Activated T-cell treated with anti-CD3 and anti-CD28 coated beads, Interleukin-2, amount 50 U/mL, for 4 hours (primary cell): ENCODE measurements at regions not wholly inside any gene's neighbourhood (a gene's known extent, or its start where the extent isn't known, plus 50 kb on each side); places are given as distances from the start of the nearest gene placed in this dataset.
"Not testable (repeated sequence)": the region's sequence is repeated elsewhere in the genome, so short reads cannot be mapped to it uniquely, and the experiment has no call there.

Experiments
- ATAC-seq, 2 donors: fragments of 200-7000 bp; cut with Tn5 transposase; one replicate each; pipeline ENCODE4 v1.10.0; 2021
- DNase-seq: peaks from one replicate; pipeline ENCODE4 v3.0.0-alpha.2; 2020
- H3K27me3 Mint-ChIP-seq: one replicate; pipeline ENCODE4 v1.8.0; 2021; ENCODE audit warnings: low read depth, mixed read lengths
- H3K36me3 Mint-ChIP-seq: one replicate; pipeline ENCODE4 v1.8.0; 2022; ENCODE audit warnings: mixed read lengths; ENCODE audit not compliant: insufficient read depth
- H3K4me1 Mint-ChIP-seq: one replicate; pipeline ENCODE4 v1.8.0; 2021; ENCODE audit warnings: low read depth, mixed read lengths
- H3K4me3 Mint-ChIP-seq: one replicate; pipeline ENCODE4 v1.8.0; 2021; ENCODE audit warnings: mild to moderate bottlenecking, moderate library complexity, mixed read lengths
- H3K9me3 Mint-ChIP-seq: one replicate; pipeline ENCODE4 v1.8.0; 2021; ENCODE audit warnings: mixed read lengths

DNA sequence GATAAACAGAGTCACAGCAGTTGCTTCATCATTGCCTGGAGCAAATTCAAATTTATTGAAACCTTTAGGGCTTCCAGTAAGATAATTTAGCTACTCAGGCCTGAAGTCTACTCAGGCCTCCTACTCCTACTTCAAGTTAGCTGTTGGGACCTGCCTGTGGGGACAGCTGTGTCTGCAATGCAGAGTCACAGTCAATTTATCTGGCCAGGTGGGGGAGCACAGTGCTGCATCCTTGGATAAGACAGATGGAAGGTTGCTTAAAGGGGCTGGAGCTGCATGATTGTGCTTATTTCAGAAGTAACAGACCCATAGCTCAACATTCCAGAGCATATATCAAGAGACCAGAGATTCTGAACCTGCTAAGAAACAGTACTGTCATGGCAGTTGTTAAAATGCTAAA, 932.1 kb downstream of the QKI start:
- no peak overlapping the region for H3K4me3 Mint-ChIP-seq
- H3K9me3 Mint-ChIP-seq = no peaks in the 10 kb centered on the region
- H3K36me3 Mint-ChIP-seq = no peaks in the 10 kb centered on the region
- H3K4me1 Mint-ChIP-seq = no peaks in the 10 kb centered on the region
- DNase-seq (no peak), ATAC-seq (no peak)
- H3K27me3 Mint-ChIP-seq = no peaks in the 10 kb centered on the region

DNA sequence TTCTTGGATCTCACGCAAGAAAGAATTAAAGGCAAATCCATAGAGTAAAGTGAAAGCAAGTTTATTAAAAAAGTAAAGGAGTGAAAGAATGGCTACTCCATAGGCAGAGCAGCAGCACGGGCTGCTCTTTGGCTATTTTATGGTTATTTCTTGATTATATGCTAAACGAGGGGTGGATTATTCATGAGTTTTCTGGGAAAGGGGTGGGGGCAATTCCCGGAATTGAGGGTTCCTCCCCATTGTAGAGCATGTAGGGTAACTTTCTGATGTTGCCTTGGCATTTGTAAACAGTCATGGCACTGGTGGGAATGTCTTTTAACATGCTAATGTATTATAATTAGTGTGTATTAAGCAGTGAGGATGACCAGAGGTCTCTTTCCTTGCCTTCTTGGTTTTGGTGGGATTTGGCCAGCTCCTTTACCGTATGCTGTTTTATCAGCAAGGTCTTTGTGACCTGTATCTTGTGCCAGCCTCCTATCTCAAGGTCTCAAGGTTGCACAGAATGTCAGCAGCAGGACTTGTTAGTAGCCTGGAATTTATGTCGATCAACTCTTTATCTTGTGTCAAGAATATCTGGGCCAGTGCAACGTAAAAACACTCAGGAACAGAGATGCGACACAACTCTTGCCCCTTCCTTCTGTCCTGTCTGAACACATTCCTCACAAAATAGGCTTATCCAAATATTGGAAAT, 931.4 kb downstream of the QKI start:
- Mint-ChIP-seq H3K4me3 (no peak overlapping the region), H3K9me3 (no peaks in the 10 kb centered on the region), H3K4me1 (no peaks in the 10 kb centered on the region), H3K36me3 (no peaks in the 10 kb centered on the region), H3K27me3 (no peaks in the 10 kb centered on the region)
- no peak for DNase-seq
- ATAC-seq = no peak

GRCh38 chr6:164345327-164345726, 930.8 kb downstream of the QKI start:
- no peak for DNase-seq
- Mint-ChIP-seq H3K4me1 (no peaks in the 10 kb centered on the region), H3K4me3 (no peak overlapping the region), H3K27me3 (no peaks in the 10 kb centered on the region), H3K36me3 (no peaks in the 10 kb centered on the region), H3K9me3 (no peaks in the 10 kb centered on the region)
- no peak for ATAC-seq

DNA sequence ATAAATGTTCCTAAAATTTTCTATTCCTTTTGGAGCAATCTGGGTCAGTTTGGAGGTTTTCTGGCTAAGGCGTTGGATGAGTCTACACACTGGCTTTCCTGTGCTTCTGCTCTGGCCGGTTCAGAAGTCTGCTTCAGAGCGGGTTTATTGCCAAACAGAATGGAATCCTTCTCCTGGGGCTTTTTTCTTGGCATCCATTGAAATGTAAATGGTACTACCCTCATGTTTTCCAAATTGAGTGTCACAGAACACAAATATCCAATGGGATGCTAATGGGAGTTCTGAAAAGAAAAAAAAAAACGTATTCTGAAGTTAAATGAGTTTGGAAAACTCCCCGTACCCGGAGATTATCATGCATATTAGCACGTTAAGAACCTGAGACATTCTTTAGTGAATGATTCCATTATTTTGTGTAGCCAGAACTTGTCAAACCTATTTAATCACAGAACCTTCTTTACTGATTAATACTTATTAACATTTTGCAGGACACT, 930.3 kb downstream of the QKI start:
- Mint-ChIP-seq H3K4me1 (no peaks in the 10 kb centered on the region), H3K4me3 (no peak overlapping the region), H3K27me3 (no peaks in the 10 kb centered on the region), H3K36me3 (no peaks in the 10 kb centered on the region), H3K9me3 (no peaks in the 10 kb centered on the region)
- ATAC-seq (no peak), DNase-seq (no peak)

DNA sequence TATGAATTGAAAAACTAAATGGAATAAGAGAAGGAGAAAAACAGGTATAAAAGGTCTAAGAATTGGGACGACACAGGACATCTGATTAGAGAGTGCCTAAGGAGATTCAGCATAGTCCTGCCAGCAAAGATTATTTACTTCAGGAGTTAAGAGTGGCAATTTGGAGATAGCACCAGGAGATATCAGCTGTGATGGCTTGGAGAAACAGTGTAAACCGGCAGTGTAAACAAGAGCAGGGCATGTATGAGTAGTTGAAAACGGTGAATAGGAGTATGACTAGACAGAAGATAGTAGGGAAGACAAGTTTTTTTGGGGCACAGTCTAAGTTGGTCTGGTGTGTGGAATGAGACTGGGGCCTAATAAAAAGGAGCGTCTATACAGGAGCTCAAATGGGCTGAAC, 924.9 kb downstream of the QKI start:
- H3K9me3 Mint-ChIP-seq, DNase-seq, H3K36me3 Mint-ChIP-seq, ATAC-seq, H3K27me3 Mint-ChIP-seq, H3K4me3 Mint-ChIP-seq, H3K4me1 Mint-ChIP-seq: not testable (repeated sequence)

DNA sequence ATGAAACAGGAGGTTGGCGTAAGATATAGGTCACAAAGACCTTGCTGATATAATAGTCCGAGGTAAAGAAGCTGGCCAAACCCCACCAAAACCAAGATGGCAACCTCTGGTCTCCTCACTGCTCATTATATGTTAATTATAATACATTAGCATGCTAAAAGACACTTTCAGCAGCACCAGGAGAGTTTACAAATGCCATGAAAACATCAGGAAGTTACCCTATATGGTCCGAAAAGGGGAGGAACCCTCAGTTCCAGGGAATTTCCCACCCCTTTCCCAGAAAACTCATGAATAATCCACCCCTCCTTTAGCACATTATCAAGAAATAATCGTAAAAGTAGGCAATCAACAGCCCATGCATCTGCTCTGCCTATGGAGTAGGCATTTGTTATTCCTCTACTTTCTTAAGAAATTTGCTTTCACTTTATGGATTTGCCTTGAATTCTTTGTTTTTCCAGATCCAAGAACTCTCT, 923.4 kb downstream of the QKI start:
- no peaks in the 10 kb centered on the region for H3K9me3 Mint-ChIP-seq
- DNase-seq = no peak

GRCh38 chr6:164337024-164337924, 922.8 kb downstream of the QKI start:
- Mint-ChIP-seq H3K9me3 (no peaks in the 10 kb centered on the region), H3K36me3 (no peaks in the 10 kb centered on the region)

More for the DNA sequence above, 923.4 kb downstream of the QKI start:
- Mint-ChIP-seq H3K4me1 (no peaks in the 10 kb centered on the region), H3K27me3 (no peaks in the 10 kb centered on the region), H3K4me3 (no peak overlapping the region), H3K36me3 (no peaks in the 10 kb centered on the region)
- ATAC-seq = no peak

DNA sequence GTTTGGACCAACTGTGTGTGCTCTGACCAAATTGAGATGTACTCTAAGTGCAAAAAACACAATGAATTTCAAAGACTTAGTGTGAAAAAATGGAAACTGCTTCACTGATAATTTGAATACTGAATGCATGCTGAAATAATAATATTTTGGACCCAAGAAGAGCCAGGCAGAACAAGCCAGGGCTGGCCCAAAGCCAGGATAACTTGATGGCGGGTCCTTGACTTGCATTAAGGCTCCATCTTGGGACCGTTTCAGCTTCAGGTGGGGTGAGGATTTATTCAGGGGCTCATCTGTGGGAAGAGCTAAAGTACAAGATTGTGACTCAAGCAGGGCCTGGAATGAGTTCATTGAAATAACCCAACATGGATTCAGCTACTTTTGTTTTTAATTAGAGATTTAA, 921.9 kb downstream of the QKI start:
- no peaks in the 10 kb centered on the region for H3K4me1 Mint-ChIP-seq
- DNase-seq (no peak), ATAC-seq (no peak)
- no peaks in the 10 kb centered on the region for H3K36me3 Mint-ChIP-seq
- H3K27me3 Mint-ChIP-seq = no peaks in the 10 kb centered on the region
- H3K9me3 Mint-ChIP-seq = no peaks in the 10 kb centered on the region
- no peak overlapping the region for H3K4me3 Mint-ChIP-seq

More at GRCh38 chr6:164337024-164337924, 922.8 kb downstream of the QKI start:
- Mint-ChIP-seq H3K4me1 (no peaks in the 10 kb centered on the region), H3K4me3 (no peak overlapping the region), H3K27me3 (no peaks in the 10 kb centered on the region)
- ATAC-seq = no peak
- no peak for DNase-seq

DNA sequence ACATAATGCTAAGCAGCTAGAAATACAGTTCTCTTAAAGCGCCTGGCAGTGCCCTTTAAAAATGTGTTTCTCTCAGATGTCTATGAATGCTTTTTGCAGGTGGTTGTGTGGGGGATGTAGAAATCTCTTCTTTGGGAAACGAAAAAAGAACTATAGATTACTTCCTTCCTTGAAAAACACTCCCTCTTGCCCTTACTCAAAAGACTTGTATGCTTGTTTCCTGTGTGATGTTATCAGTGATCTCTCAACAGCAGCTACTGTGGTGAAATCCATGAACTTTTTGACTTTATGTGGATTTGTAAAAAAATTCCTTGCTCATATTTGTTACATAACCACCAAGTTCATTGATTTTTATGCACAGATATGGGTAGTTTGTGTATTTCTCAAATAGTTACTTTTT, 916.5 kb downstream of the QKI start:
- no peak overlapping the region for H3K4me3 Mint-ChIP-seq
- no peaks in the 10 kb centered on the region for H3K9me3 Mint-ChIP-seq
- DNase-seq (no peak), ATAC-seq (no peak)
- H3K36me3 Mint-ChIP-seq = no peaks in the 10 kb centered on the region
- no peaks in the 10 kb centered on the region for H3K4me1 Mint-ChIP-seq
- no peaks in the 10 kb centered on the region for H3K27me3 Mint-ChIP-seq

- DNase-seq (no peak), ATAC-seq (no peak)
- Mint-ChIP-seq H3K27me3 (no peaks in the 10 kb centered on the region), H3K36me3 (no peaks in the 10 kb centered on the region), H3K9me3 (peaks cover 12% of the 10 kb centered on the region), H3K4me1 (no peaks in the 10 kb centered on the region), H3K4me3 (no peak overlapping the region)
Measured at GRCh38 chr6:164325168-164325567, 910.6 kb downstream of the QKI start.

DNA sequence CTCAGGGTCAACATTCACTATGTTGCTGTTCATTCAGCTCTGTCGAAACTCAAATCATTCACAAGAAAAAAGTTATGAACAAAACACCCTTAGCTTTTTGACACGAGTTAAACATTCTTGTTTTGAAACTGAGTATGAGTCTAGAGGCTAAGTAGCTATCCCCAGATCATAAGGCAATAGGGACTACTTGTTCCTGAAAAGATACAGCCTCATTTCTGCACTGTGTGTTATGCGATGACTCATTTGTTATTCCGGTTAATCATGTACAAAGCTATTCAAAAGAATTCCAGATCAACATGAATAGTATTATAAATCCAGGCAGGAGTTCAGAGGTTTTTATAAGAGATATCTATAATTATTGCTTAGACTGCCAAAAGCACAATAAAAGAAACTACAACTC, 908.0 kb downstream of the QKI start:
- Mint-ChIP-seq H3K36me3 (no peaks in the 10 kb centered on the region), H3K4me3 (no peak overlapping the region), H3K27me3 (no peaks in the 10 kb centered on the region), H3K9me3 (peaks cover 16% of the 10 kb centered on the region), H3K4me1 (no peaks in the 10 kb centered on the region)
- DNase-seq (no peak), ATAC-seq (no peak)

DNA sequence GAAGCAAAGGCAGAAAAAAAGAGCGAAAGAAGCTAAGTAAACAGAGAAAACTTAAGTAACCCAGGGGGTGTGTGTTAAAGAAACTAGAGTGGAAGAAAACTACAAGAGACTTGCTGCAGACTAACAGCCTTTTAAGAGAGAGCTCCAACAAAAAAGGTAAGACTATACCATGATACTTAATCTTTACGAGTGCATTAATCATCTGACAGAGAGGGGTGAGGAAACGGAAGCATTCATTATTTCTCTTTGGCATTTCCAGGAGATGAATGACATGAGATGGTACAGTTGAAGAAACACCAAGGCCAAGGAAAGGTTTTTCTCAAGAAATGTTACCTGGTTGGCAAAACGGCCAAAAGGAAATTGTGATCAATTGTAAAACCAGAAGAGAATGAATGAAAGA, 906.8 kb downstream of the QKI start:
- H3K4me1 Mint-ChIP-seq = no peaks in the 10 kb centered on the region
- ATAC-seq = no peak
- H3K36me3 Mint-ChIP-seq = no peaks in the 10 kb centered on the region
- no peaks in the 10 kb centered on the region for H3K27me3 Mint-ChIP-seq
- H3K4me3 Mint-ChIP-seq = no peak overlapping the region
- DNase-seq = no peak
- peaks cover 16% of the 10 kb centered on the region for H3K9me3 Mint-ChIP-seq

DNA sequence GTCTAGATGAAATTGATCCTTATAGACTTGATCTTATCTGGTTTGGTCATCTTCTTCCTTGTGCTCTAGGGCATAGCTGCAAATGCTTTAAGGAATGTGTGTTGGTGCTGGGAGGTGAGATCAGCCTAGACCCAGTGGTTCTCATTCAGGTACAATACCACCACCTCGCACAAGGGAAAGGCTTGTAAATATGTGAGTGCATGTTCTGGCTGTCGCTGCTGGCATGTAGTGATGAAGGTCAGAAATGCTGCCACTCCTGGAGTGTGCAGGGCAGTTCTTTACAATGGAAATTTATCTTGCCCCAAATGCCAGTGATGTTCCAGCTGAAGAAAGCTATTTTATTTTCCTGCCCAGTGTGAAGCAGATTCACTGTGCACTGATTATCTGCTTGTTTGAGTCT, 900.9 kb downstream of the QKI start:
- no peaks in the 10 kb centered on the region for H3K27me3 Mint-ChIP-seq
- ATAC-seq = no peak
- H3K4me3 Mint-ChIP-seq = no peak overlapping the region
- DNase-seq = no peak
- no peaks in the 10 kb centered on the region for H3K36me3 Mint-ChIP-seq
- H3K4me1 Mint-ChIP-seq = no peaks in the 10 kb centered on the region
- H3K9me3 Mint-ChIP-seq = peaks cover 4% of the 10 kb centered on the region

GRCh38 chr6:164308339-164308738, 893.8 kb downstream of the QKI start:
- Mint-ChIP-seq H3K4me3 (no peak overlapping the region), H3K9me3 (peaks cover 3% of the 10 kb centered on the region), H3K27me3 (no peaks in the 10 kb centered on the region), H3K36me3 (no peaks in the 10 kb centered on the region), H3K4me1 (no peaks in the 10 kb centered on the region)
- DNase-seq (no peak), ATAC-seq (no peak)
